Neuronal stem cell (in vitro differentiated cells): ENCODE measurements at regions not wholly inside any gene's neighbourhood (a gene's known extent, or its start where the extent isn't known, plus 50 kb on each side); places are given as distances from the start of the nearest gene placed in this dataset.
A peak's percentile ranks its signal among the peaks of the same experiment; 100 is the strongest.

ENCODE experiments used
- DNase-seq: peaks from one replicate; pipeline ENCODE4 v3.0.0-alpha.2; 2013; ENCODE audit warnings: low spot score
- H2AFZ ChIP-seq: one replicate; pipeline ENCODE4 v1.6.1; 2013; ENCODE audit warnings: mild to moderate bottlenecking, low read length, inconsistent platforms
- H2AK5ac ChIP-seq: 2 replicates; pipeline ENCODE4 v1.6.1; 2013; ENCODE audit warnings: low read depth, mild to moderate bottlenecking, inconsistent platforms, low read length, moderate library complexity, mixed read lengths
- H2BK120ac ChIP-seq: 2 replicates; pipeline ENCODE4 v1.6.1; 2013; ENCODE audit warnings: low read depth, mild to moderate bottlenecking, inconsistent platforms, low read length, moderate library complexity, mixed read lengths
- H2BK12ac ChIP-seq: one replicate; pipeline ENCODE4 v1.6.1; 2013; ENCODE audit warnings: low read length, inconsistent platforms
- H2BK15ac ChIP-seq: 2 replicates; pipeline ENCODE4 v1.6.1; 2013; ENCODE audit warnings: mild to moderate bottlenecking, low read length, inconsistent platforms, mixed read lengths
- H2BK5ac ChIP-seq: one replicate; pipeline ENCODE4 v1.6.1; 2013; ENCODE audit warnings: inconsistent platforms, mild to moderate bottlenecking, low read length, moderate library complexity
- H3K14ac ChIP-seq: one replicate; pipeline ENCODE4 v1.6.1; 2013; ENCODE audit warnings: low read length, inconsistent platforms
- H3K18ac ChIP-seq: 2 replicates; pipeline ENCODE4 v1.6.1; 2013; ENCODE audit warnings: low read length, inconsistent platforms
- H3K23ac ChIP-seq: 2 replicates; pipeline ENCODE4 v1.6.1; 2013; ENCODE audit warnings: low read depth, mild to moderate bottlenecking, mixed read lengths, low read length, inconsistent platforms; ENCODE audit not compliant: poor library complexity
- H3K27ac ChIP-seq: replicated peaks from 3 replicates; pipeline ENCODE4 v1.5.1; 2013; ENCODE audit warnings: low read length, inconsistent platforms
- H3K27me3 ChIP-seq, 3 experiments: 2 replicates each; pipeline ENCODE4 v1.6.1; 2013; ENCODE audit warnings: low read length in 3 of 3, mild to moderate bottlenecking in 2 of 3, inconsistent platforms in 1 of 3, low read depth in 1 of 3, mixed read lengths in 1 of 3, moderate library complexity in 1 of 3; ENCODE audit not compliant: control insufficient read depth in 3 of 3, insufficient read depth in 3 of 3
- H3K36me3 ChIP-seq, 2 donors: replicated peaks in 1 of 2; 2 replicates each; pipeline ENCODE4 v1.6.1; 2013; ENCODE audit warnings: low read length in 2 of 2; ENCODE audit not compliant: control insufficient read depth in 2 of 2, insufficient read depth in 2 of 2
- H3K4ac ChIP-seq: 2 replicates; pipeline ENCODE4 v1.6.1; 2013; ENCODE audit warnings: inconsistent platforms, mild to moderate bottlenecking, low read length, moderate library complexity
- H3K4me1 ChIP-seq, 2 donors: 1 replicate in 1 of 2; 2 replicates in 1 of 2; pipeline ENCODE4 v1.6.1; 2013; ENCODE audit warnings: low read length in 2 of 2, low read depth in 1 of 2; ENCODE audit not compliant: control insufficient read depth in 2 of 2, insufficient read depth in 1 of 2
- H3K4me2 ChIP-seq: one replicate; pipeline ENCODE4 v1.6.1; 2013; ENCODE audit warnings: mild to moderate bottlenecking, low read length, inconsistent platforms; ENCODE audit not compliant: insufficient read depth, poor library complexity, severe bottlenecking
- H3K4me3 ChIP-seq, 2 donors: 2 replicates each; pipeline ENCODE4 v1.5.1; 2013; ENCODE audit warnings: low read length in 2 of 2, mild to moderate bottlenecking in 2 of 2, inconsistent platforms in 1 of 2, moderate library complexity in 1 of 2
- H3K79me1 ChIP-seq: one replicate; pipeline ENCODE4 v1.6.1; 2013; ENCODE audit warnings: low read depth, mild to moderate bottlenecking, inconsistent platforms, low read length, moderate library complexity
- H3K9ac ChIP-seq: one replicate; pipeline ENCODE4 v1.6.1; 2013; ENCODE audit warnings: mild to moderate bottlenecking, low read depth, low read length, inconsistent platforms; ENCODE audit not compliant: poor library complexity
- H3K9me3 ChIP-seq, 2 donors: replicated peaks in 1 of 2; 2 replicates each; pipeline versions ENCODE3 to v1.6.1; 2013; ENCODE audit warnings: low read length in 2 of 2, mild to moderate bottlenecking in 2 of 2, inconsistent platforms in 1 of 2, low read depth in 1 of 2, mixed read lengths in 1 of 2, moderate library complexity in 1 of 2; ENCODE audit not compliant: control insufficient read depth in 2 of 2, insufficient read depth in 1 of 2
- H4K8ac ChIP-seq: one replicate; pipeline ENCODE4 v1.6.1; 2013; ENCODE audit warnings: low read depth, mild to moderate bottlenecking, inconsistent platforms, low read length, moderate library complexity
- H4K91ac ChIP-seq: one replicate; pipeline ENCODE4 v1.6.1; 2013; ENCODE audit warnings: low read length, low read depth, mild to moderate bottlenecking, inconsistent platforms; ENCODE audit not compliant: poor library complexity
- WGBS, 2 donors: extraction: QIAGEN DNeasy Blood & Tissue Kit; methylation state at CpG; one replicate each; pipeline ENCODE4 v1.1.7; 2013; ENCODE audit warnings: missing lambda C conversion rate in 2 of 2, mixed read lengths in 1 of 2; ENCODE audit not compliant: insufficient read length in 2 of 2, insufficient replicate concordance in 1 of 2; ENCODE audit errors: extremely low coverage in 2 of 2; 5-methylcytosine and 5-hydroxymethylcytosine counted together

GRCh38 chr2:207216457-207216856, 50.7 kb upstream of the KLF7 start:
- no peaks in the 10 kb centered on the region for H3K27me3 ChIP-seq
- no peak overlapping the region for H3K4me3 ChIP-seq
- no peak overlapping the region for H3K23ac ChIP-seq
- H4K8ac ChIP-seq = no peak overlapping the region
- H3K9me3 ChIP-seq = no peaks in the 10 kb centered on the region
- H2BK12ac ChIP-seq = no peak overlapping the region
- no peak overlapping the region for H3K14ac ChIP-seq
- DNase-seq = no peak
- H3K4me2 ChIP-seq = no peak overlapping the region
- H3K79me1 ChIP-seq = no peaks in the 10 kb centered on the region
- H2AK5ac ChIP-seq = no peak overlapping the region
- H2BK15ac ChIP-seq = no peak overlapping the region
- no peak overlapping the region for H3K18ac ChIP-seq
- no peaks in the 10 kb centered on the region for H3K36me3 ChIP-seq
- H3K27ac ChIP-seq = no peak overlapping the region
- H3K4ac ChIP-seq = no peak overlapping the region
- no peak overlapping the region for H3K9ac ChIP-seq
- H3K4me1 ChIP-seq = peaks cover 1 to 37% of the 10 kb centered on the region in 2 donors
- no CpG with 5 or more reads among the region's 2 CpGs for WGBS, 2 donors
- no peak overlapping the region for H2BK5ac ChIP-seq
- H4K91ac ChIP-seq = no peak overlapping the region
- no peak overlapping the region for H2BK120ac ChIP-seq
- no peak overlapping the region for H2AFZ ChIP-seq

- no peak overlapping the region for H3K4me3 ChIP-seq
- H2BK12ac ChIP-seq = no peak overlapping the region
- H3K14ac ChIP-seq = no peak overlapping the region
- no peaks in the 10 kb centered on the region for H3K36me3 ChIP-seq
- no peak overlapping the region for H3K4ac ChIP-seq
- DNase-seq = no peak
- no peaks in the 10 kb centered on the region for H3K27me3 ChIP-seq
- WGBS, 2 donors = no CpG with 5 or more reads among the region's 2 CpGs
- no peak overlapping the region for H3K9ac ChIP-seq
- no peak overlapping the region for H3K18ac ChIP-seq
- H3K27ac ChIP-seq = no peak overlapping the region
- H2AFZ ChIP-seq = no peak overlapping the region
- no peak overlapping the region for H2BK5ac ChIP-seq
- H3K4me1 ChIP-seq = peaks cover 6 to 42% of the 10 kb centered on the region in 2 donors
- H3K9me3 ChIP-seq = no peaks in the 10 kb centered on the region
- no peak overlapping the region for H2BK15ac ChIP-seq
- no peak overlapping the region for H3K4me2 ChIP-seq
- H2BK120ac ChIP-seq = no peak overlapping the region
- no peak overlapping the region for H2AK5ac ChIP-seq
- no peaks in the 10 kb centered on the region for H3K79me1 ChIP-seq
- H4K91ac ChIP-seq = no peak overlapping the region
- no peak overlapping the region for H4K8ac ChIP-seq
- no peak overlapping the region for H3K23ac ChIP-seq
Measured at GRCh38 chr2:207217442-207217841, 51.7 kb upstream of the KLF7 start.

- H3K9ac ChIP-seq = no peak overlapping the region
- H3K14ac ChIP-seq = no peak overlapping the region
- no peak overlapping the region for H4K91ac ChIP-seq
- H3K4me1 ChIP-seq = peaks cover 10 to 53% of the 10 kb centered on the region in 2 donors
- H3K27me3 ChIP-seq = no peaks in the 10 kb centered on the region
- no peak overlapping the region for H3K4me2 ChIP-seq
- peak overlapping the region; percentile 65 for H2AFZ ChIP-seq
- no peak overlapping the region for H2BK12ac ChIP-seq
- no peak overlapping the region for H4K8ac ChIP-seq
- H3K36me3 ChIP-seq = no peaks in the 10 kb centered on the region
- H3K79me1 ChIP-seq = no peaks in the 10 kb centered on the region
- no peak overlapping the region for H2AK5ac ChIP-seq
- WGBS, 2 donors = no CpG with 5 or more reads among the region's 4 CpGs
- no peak overlapping the region for H3K4ac ChIP-seq
- no peak overlapping the region for H2BK15ac ChIP-seq
- no peak overlapping the region for H3K23ac ChIP-seq
- H3K4me3 ChIP-seq = no peak overlapping the region
- H3K27ac ChIP-seq = no peak overlapping the region
- no peak overlapping the region for H2BK5ac ChIP-seq
- H3K18ac ChIP-seq = no peak overlapping the region
- H2BK120ac ChIP-seq = no peak overlapping the region
- no peaks in the 10 kb centered on the region for H3K9me3 ChIP-seq
- no peak for DNase-seq
Measured at GRCh38 chr2:207219081-207219630, 53.4 kb upstream of the KLF7 start.

- Histone ChIP-seq H3K9me3 (no peaks in the 10 kb centered on the region), H3K14ac (no peak overlapping the region), H3K4me1 (peaks cover 12 to 51% of the 10 kb centered on the region in 2 donors), H3K23ac (no peak overlapping the region), H2BK120ac (no peak overlapping the region), H3K79me1 (no peaks in the 10 kb centered on the region), H3K36me3 (no peaks in the 10 kb centered on the region), H3K9ac (no peak overlapping the region), H4K91ac (no peak overlapping the region), H2BK5ac (no peak overlapping the region), H2BK15ac (no peak overlapping the region), H3K4me2 (no peak overlapping the region), H3K4me3 (no peak overlapping the region), H4K8ac (no peak overlapping the region), H3K27me3 (no peaks in the 10 kb centered on the region), H3K27ac (no peak overlapping the region), H3K4ac (no peak overlapping the region), H3K18ac (no peak overlapping the region), H2AK5ac (no peak overlapping the region), H2AFZ (peak overlapping the region; percentile 65), H2BK12ac (no peak overlapping the region)
- no CpG with 5 or more reads among the region's 10 CpGs for WGBS, 2 donors
- DNase-seq = no peak
Measured at GRCh38 chr2:207219676-207220501, 54.1 kb upstream of the KLF7 start.
